A673 (cell line): ENCODE measurements at regions not wholly inside any gene's neighbourhood (a gene's known extent, or its start where the extent isn't known, plus 50 kb on each side); places are given as distances from the start of the nearest gene placed in this dataset.

ENCODE experiments used
- BruUV-seq: library from RNA; stranded (reverse); fragments of 400-500 nt; replicated peaks from 2 replicates; lab custom pipeline; 2021; lab: Mats Ljungman, UMichigan
- CTCF ChIA-PET: fragments of 300-600 bp; sonication (Branson Sonifier 250); formaldehyde crosslinking; loops from one replicate; lab custom pipeline; 2022; ENCODE audit warnings: antibody characterized with exemption; lab: Charles Lee
- POLR2A ChIA-PET: fragments of 300-600 bp; sonication (Branson Sonifier 250); formaldehyde crosslinking; loops from one replicate; lab custom pipeline; 2022; ENCODE audit warnings: antibody characterized with exemption; ENCODE audit not compliant: low non-redundant PET; lab: Charles Lee
- DNase-seq: peaks from one replicate; pipeline ENCODE4 v3.0.0-alpha.2; 2015; ENCODE audit warnings: low spot score
- H3K27ac ChIP-seq: fragments of 200-600 bp; sonication (generic); 2 replicates; pipeline ENCODE4 v1.5.1; 2016; ENCODE audit warnings: mixed run types, low read depth, mild to moderate bottlenecking, mixed read lengths, antibody characterized with exemption, low read length; ENCODE audit not compliant: poor library complexity, severe bottlenecking
- H3K27me3 ChIP-seq: fragments of 200-600 bp; sonication (generic); replicated peaks from 2 replicates; pipeline ENCODE4 v1.6.1; 2017; ENCODE audit warnings: mixed run types, low read depth, mild to moderate bottlenecking, mixed read lengths, antibody characterized with exemption, low read length; ENCODE audit not compliant: insufficient read depth, poor library complexity
- H3K36me3 ChIP-seq: fragments of 200-600 bp; sonication (generic); 2 replicates; pipeline ENCODE4 v1.6.1; 2016; ENCODE audit warnings: mixed run types, mild to moderate bottlenecking, mixed read lengths, antibody characterized with exemption, low read length; ENCODE audit not compliant: insufficient read depth, poor library complexity, severe bottlenecking
- H3K4me1 ChIP-seq: fragments of 200-600 bp; sonication (generic); 2 replicates; pipeline ENCODE4 v1.6.1; 2017; ENCODE audit warnings: mixed run types, mild to moderate bottlenecking, mixed read lengths, antibody characterized with exemption, low read length; ENCODE audit not compliant: insufficient read depth, poor library complexity, severe bottlenecking
- H3K4me3 ChIP-seq: fragments of 200-600 bp; sonication (generic); 2 replicates; pipeline ENCODE4 v1.5.1; 2016; ENCODE audit warnings: low read depth, mixed run types, mild to moderate bottlenecking, mixed read lengths, low read length; ENCODE audit not compliant: poor library complexity, severe bottlenecking
- H3K9me3 ChIP-seq: fragments of 200-600 bp; sonication (generic); 2 replicates; pipeline ENCODE4 v1.6.1; 2016; ENCODE audit warnings: mixed run types, low read depth, mild to moderate bottlenecking, mixed read lengths, antibody characterized with exemption, low read length; ENCODE audit not compliant: poor library complexity, severe bottlenecking
- CTCF ChIP-seq: fragments of 300-800, 200-600 bp; sonication (generic); conservative IDR thresholded peaks from 2 replicates; pipeline ENCODE4 v1.5.1; 2017; ENCODE audit warnings: low read depth, mild to moderate bottlenecking, antibody characterized with exemption, low read length, moderate library complexity, mixed read lengths
- EZH2 ChIP-seq: fragments of 200-600 bp; sonication (generic); IDR thresholded peaks from 2 replicates; pipeline ENCODE4 v1.6.1; 2017; ENCODE audit warnings: borderline replicate concordance, low read depth, mild to moderate bottlenecking, mixed read lengths, antibody characterized with exemption, low read length; ENCODE audit not compliant: poor library complexity, severe bottlenecking
- intact Hi-C: fragments of 100-400 bp; cut with micrococcal nuclease; formaldehyde crosslinking; loops from one replicate; pipeline ENCODE4 v1.10.0; 2022; ENCODE audit not compliant: unreplicated experiment

- H3K4me3 ChIP-seq = no peak overlapping the region
Measured at GRCh38 chr2:205882806-205883425, 200.6 kb downstream of the NRP2 start.

GRCh38 chr2:205880048-205880447 is 197.7 kb downstream of the NRP2 start:
- intact Hi-C loops = loop anchor here (10.0 kb wide), 2 partner anchors 1555 to 1735 kb away; no protein-coding TSS in a partner anchor
- ChIA-PET CTCF (no interaction called here), POLR2A (no interaction called here)
- no peaks in the 10 kb centered on the region for H3K27me3 ChIP-seq
- H3K9me3 ChIP-seq = no peaks in the 10 kb centered on the region
- H3K4me1 ChIP-seq = no peaks in the 10 kb centered on the region
- TF ChIP-seq EZH2 = no peak
- TF ChIP-seq CTCF = no peak
- H3K36me3 ChIP-seq = no peaks in the 10 kb centered on the region
- no peak overlapping the region for H3K27ac ChIP-seq
- H3K4me3 ChIP-seq = no peak overlapping the region
- no peak for DNase-seq
- BruUV-seq = no TSS peak

More at GRCh38 chr2:205882806-205883425, 200.6 kb downstream of the NRP2 start:
- Histone ChIP-seq H3K4me1 (no peaks in the 10 kb centered on the region), H3K36me3 (no peaks in the 10 kb centered on the region), H3K9me3 (no peaks in the 10 kb centered on the region), H3K27me3 (no peaks in the 10 kb centered on the region), H3K27ac (no peak overlapping the region)
- BruUV-seq = no TSS peak
- DNase-seq = no peak
- intact Hi-C loops = loop anchor here (10.0 kb wide), 2 partner anchors 1558 to 1738 kb away; no protein-coding TSS in a partner anchor
- CTCF ChIA-PET = no interaction called here
- TF ChIP-seq EZH2 (no peak), CTCF (no peak)
- POLR2A ChIA-PET = interaction anchor here (0.9 kb wide), 1 partner anchor 18 kb away, joined by 3 read pairs; no protein-coding TSS in a partner anchor

GRCh38 chr2:205878999-205879762 is 196.9 kb downstream of the NRP2 start:
- no TSS peak for BruUV-seq
- no peaks in the 10 kb centered on the region for H3K4me1 ChIP-seq
- TF ChIP-seq CTCF (no peak), EZH2 (no peak)
- no peaks in the 10 kb centered on the region for H3K36me3 ChIP-seq
- intact Hi-C loops = no loop called here
- no peak overlapping the region for H3K27ac ChIP-seq
- ChIA-PET CTCF (no interaction called here), POLR2A (no interaction called here)
- no peaks in the 10 kb centered on the region for H3K27me3 ChIP-seq
- no peak overlapping the region for H3K4me3 ChIP-seq
- no peaks in the 10 kb centered on the region for H3K9me3 ChIP-seq
- no peak for DNase-seq
